ENCODE measurements at regions not wholly inside any gene's neighbourhood (a gene's known extent, or its start where the extent isn't known, plus 50 kb on each side); places are given as distances from the start of the nearest gene placed in this dataset.

DNA sequence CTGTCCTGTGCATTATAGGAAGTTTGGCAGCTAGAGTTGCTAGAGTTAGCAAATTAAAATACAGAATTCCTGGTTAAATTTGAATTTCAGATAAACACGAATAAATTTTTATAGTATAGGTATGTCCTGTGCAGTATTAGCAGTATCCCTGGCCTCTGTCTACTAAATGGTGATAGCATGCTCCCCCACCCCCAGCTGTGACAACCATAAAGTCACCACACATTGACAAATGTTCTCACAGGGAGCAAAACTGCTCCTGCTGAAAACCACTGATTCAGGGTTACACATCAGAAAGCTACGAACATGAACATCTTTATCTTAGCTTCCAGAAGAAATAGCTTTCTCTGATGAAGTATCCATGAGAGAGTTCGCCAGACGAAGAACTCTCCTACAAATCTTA is 91.8 kb upstream of the CCDC112 start:
- no peak overlapping the region for H3K4me3 ChIP-seq (ENCODE audit: low read length)
- DNase-seq (ENCODE audit: low read depth) = no peak
- TF ChIP-seq, protein P1, sequence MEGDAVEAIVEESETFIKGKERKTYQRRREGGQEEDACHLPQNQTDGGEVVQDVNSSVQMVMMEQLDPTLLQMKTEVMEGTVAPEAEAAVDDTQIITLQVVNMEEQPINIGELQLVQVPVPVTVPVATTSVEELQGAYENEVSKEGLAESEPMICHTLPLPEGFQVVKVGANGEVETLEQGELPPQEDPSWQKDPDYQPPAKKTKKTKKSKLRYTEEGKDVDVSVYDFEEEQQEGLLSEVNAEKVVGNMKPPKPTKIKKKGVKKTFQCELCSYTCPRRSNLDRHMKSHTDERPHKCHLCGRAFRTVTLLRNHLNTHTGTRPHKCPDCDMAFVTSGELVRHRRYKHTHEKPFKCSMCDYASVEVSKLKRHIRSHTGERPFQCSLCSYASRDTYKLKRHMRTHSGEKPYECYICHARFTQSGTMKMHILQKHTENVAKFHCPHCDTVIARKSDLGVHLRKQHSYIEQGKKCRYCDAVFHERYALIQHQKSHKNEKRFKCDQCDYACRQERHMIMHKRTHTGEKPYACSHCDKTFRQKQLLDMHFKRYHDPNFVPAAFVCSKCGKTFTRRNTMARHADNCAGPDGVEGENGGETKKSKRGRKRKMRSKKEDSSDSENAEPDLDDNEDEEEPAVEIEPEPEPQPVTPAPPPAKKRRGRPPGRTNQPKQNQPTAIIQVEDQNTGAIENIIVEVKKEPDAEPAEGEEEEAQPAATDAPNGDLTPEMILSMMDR (conservative IDR thresholded peaks at IDR 0.05; ENCODE audit: low read length) = no peak

DNA sequence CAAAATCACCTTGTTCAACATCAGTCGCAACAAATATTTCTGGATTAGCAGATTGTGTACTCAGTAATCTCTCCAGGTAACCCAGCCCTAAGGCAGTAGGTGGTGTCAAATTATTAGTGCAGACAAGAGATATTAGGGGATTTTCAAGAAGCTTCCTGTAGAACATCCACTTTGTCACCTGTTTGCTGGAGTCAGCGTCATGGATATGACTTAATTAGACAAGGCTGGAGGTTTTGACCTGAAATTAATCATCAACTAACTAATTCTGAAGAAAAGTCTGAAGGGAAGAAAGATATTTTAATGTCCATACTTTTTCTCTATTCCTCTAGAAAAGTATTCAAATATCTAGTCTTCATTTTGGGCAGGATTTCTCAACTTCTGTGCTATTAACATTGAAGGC is 91.4 kb upstream of the CCDC112 start:
- H3K4me3 ChIP-seq (ENCODE audit: low read length) = no peak overlapping the region
- no peak for DNase-seq (ENCODE audit: low read depth)
- TF ChIP-seq, protein P1 (conservative IDR thresholded peaks at IDR 0.05; ENCODE audit: low read length) = no peak

DNA sequence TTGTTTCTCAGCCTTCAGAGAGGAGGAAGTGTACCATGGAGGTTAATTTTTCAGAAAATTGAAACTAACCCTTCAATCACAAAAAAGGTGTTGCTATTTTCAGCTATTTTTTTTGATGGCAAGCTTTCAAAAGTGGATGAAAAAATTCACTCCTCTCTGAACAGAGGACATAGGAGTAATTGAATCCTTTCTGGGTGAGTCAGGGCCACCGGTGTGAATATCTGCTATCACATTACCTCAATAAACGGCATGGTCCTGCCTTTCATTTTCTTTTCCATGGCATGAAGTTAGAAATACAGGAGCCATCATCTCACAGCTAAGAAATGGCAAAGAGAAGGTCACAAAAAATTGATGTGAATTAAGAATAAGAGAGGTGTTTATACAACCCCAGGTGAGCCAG is 90.2 kb upstream of the CCDC112 start:
- DNase-seq (ENCODE audit: low read depth) = no peak
- TF ChIP-seq, protein P1 (conservative IDR thresholded peaks at IDR 0.05; ENCODE audit: low read length) = no peak
- no peak overlapping the region for H3K4me3 ChIP-seq (ENCODE audit: low read length)

- DNase-seq (ENCODE audit: low read depth) = no peak
- no peak overlapping the region for H3K4me3 ChIP-seq (ENCODE audit: low read length)
- TF ChIP-seq, protein P1 (conservative IDR thresholded peaks at IDR 0.05; ENCODE audit: low read length) = no peak
These were observed 88.3 kb upstream of the CCDC112 start for GRCh38 chr5:115384587-115385375.

GRCh38 chr5:115382989-115383388 is 86.5 kb upstream of the CCDC112 start:
- TF ChIP-seq, protein P1 (conservative IDR thresholded peaks at IDR 0.05; ENCODE audit: low read length) = no peak
- DNase-seq (ENCODE audit: low read depth) = no peak

GRCh38 chr5:115381911-115382662 is 85.6 kb upstream of the CCDC112 start:
- no peak for DNase-seq (ENCODE audit: low read depth)
- H3K4me3 ChIP-seq (ENCODE audit: low read length) = no peak overlapping the region
- TF ChIP-seq, protein P1 (conservative IDR thresholded peaks at IDR 0.05; ENCODE audit: low read length) = no peak

More at GRCh38 chr5:115382989-115383388, 86.5 kb upstream of the CCDC112 start:
- no peak overlapping the region for H3K4me3 ChIP-seq (ENCODE audit: low read length)

Data from AG10803 (cell line).